Skeletal muscle tissue (tissue), 3 donors: ENCODE measurements at regions not wholly inside any gene's neighbourhood (a gene's known extent, or its start where the extent isn't known, plus 50 kb on each side); places are given as distances from the start of the nearest gene placed in this dataset.
"Not testable (repeated sequence)": the region's sequence is repeated elsewhere in the genome, so short reads cannot be mapped to it uniquely, and the experiment has no call there.

Experiments
- H3K27ac ChIP-seq: one replicate; pipeline ENCODE4 v1.7.0; 2013; ENCODE audit warnings: mild to moderate bottlenecking, low read depth, low read length, inconsistent platforms
- H3K27me3 ChIP-seq, 3 donors: one replicate each; pipeline ENCODE4 v1.7.0; 2013; ENCODE audit warnings: low read length in 3 of 3; ENCODE audit not compliant: control insufficient read depth in 3 of 3, insufficient read depth in 3 of 3
- H3K36me3 ChIP-seq, 3 donors: one replicate each; pipeline ENCODE4 v1.7.0; 2013; ENCODE audit warnings: low read length in 3 of 3; ENCODE audit not compliant: control insufficient read depth in 3 of 3, insufficient read depth in 3 of 3
- H3K4me1 ChIP-seq, 3 donors: one replicate each; pipeline ENCODE4 v1.7.0; 2013; ENCODE audit warnings: low read length in 3 of 3, mild to moderate bottlenecking in 3 of 3; ENCODE audit not compliant: control insufficient read depth in 3 of 3, insufficient read depth in 3 of 3
- H3K4me3 ChIP-seq, 3 donors: one replicate each; pipeline ENCODE4 v1.7.0; 2013; ENCODE audit warnings: low read length in 3 of 3
- H3K9ac ChIP-seq, 3 donors: one replicate each; pipeline ENCODE4 v1.7.0; 2013; ENCODE audit warnings: low read length in 3 of 3, mild to moderate bottlenecking in 3 of 3, moderate library complexity in 2 of 3, low read depth in 1 of 3
- H3K9me3 ChIP-seq, 3 donors: one replicate each; pipeline ENCODE4 v1.7.0; 2013; ENCODE audit warnings: low read length in 3 of 3; ENCODE audit not compliant: control insufficient read depth in 3 of 3
- donor health status: Osteomylitis.

GRCh38 chr2:89246027-89246426 lies 554.6 kb downstream of the RPIA start:
- H3K9ac ChIP-seq, H3K36me3 ChIP-seq, H3K4me3 ChIP-seq, H3K27me3 ChIP-seq, H3K27ac ChIP-seq, H3K4me1 ChIP-seq, H3K9me3 ChIP-seq: not testable (repeated sequence)

GRCh38 chr2:89246620-89247019 lies 555.1 kb downstream of the RPIA start:
- H3K4me1 ChIP-seq, H3K27ac ChIP-seq, H3K27me3 ChIP-seq, H3K9ac ChIP-seq, H3K36me3 ChIP-seq, H3K4me3 ChIP-seq, H3K9me3 ChIP-seq: not testable (repeated sequence)

- not testable (repeated sequence) for H3K4me1 ChIP-seq, H3K36me3 ChIP-seq, H3K9ac ChIP-seq, H3K9me3 ChIP-seq, H3K27ac ChIP-seq, H3K4me3 ChIP-seq, H3K27me3 ChIP-seq
Observed at GRCh38 chr2:89255013-89255412, 563.5 kb downstream of the RPIA start.

GRCh38 chr2:89273443-89273842 lies 582.0 kb downstream of the RPIA start:
- not testable (repeated sequence) for H3K27ac ChIP-seq, H3K9me3 ChIP-seq

GRCh38 chr2:89280536-89280935 lies 589.1 kb downstream of the RPIA start:
- H3K9ac ChIP-seq, H3K4me3 ChIP-seq, H3K36me3 ChIP-seq, H3K27me3 ChIP-seq, H3K9me3 ChIP-seq, H3K27ac ChIP-seq, H3K4me1 ChIP-seq: not testable (repeated sequence)

More at GRCh38 chr2:89273443-89273842, 582.0 kb downstream of the RPIA start:
- not testable (repeated sequence) for H3K36me3 ChIP-seq, H3K9ac ChIP-seq, H3K27me3 ChIP-seq, H3K4me3 ChIP-seq, H3K4me1 ChIP-seq

GRCh38 chr2:89286448-89287080 lies 595.1 kb downstream of the RPIA start:
- not testable (repeated sequence) for H3K4me3 ChIP-seq, H3K9ac ChIP-seq

GRCh38 chr2:89287084-89287483 lies 595.6 kb downstream of the RPIA start:
- H3K4me3 ChIP-seq, H3K9me3 ChIP-seq, H3K4me1 ChIP-seq, H3K27me3 ChIP-seq, H3K9ac ChIP-seq, H3K27ac ChIP-seq, H3K36me3 ChIP-seq: not testable (repeated sequence)

More at GRCh38 chr2:89286448-89287080, 595.1 kb downstream of the RPIA start:
- H3K36me3 ChIP-seq, H3K4me1 ChIP-seq, H3K27ac ChIP-seq, H3K9me3 ChIP-seq, H3K27me3 ChIP-seq: not testable (repeated sequence)

GRCh38 chr2:89291717-89292298 lies 600.3 kb downstream of the RPIA start:
- H3K9me3 ChIP-seq, H3K27me3 ChIP-seq, H3K27ac ChIP-seq, H3K4me1 ChIP-seq, H3K9ac ChIP-seq, H3K4me3 ChIP-seq, H3K36me3 ChIP-seq: not testable (repeated sequence)

GRCh38 chr2:89293399-89293798 lies 601.9 kb downstream of the RPIA start:
- not testable (repeated sequence) for H3K9ac ChIP-seq, H3K4me1 ChIP-seq, H3K4me3 ChIP-seq, H3K27ac ChIP-seq, H3K36me3 ChIP-seq, H3K9me3 ChIP-seq, H3K27me3 ChIP-seq

GRCh38 chr2:89294335-89294734 lies 602.9 kb downstream of the RPIA start:
- H3K4me1 ChIP-seq, H3K9ac ChIP-seq, H3K4me3 ChIP-seq, H3K27ac ChIP-seq, H3K36me3 ChIP-seq, H3K27me3 ChIP-seq, H3K9me3 ChIP-seq: not testable (repeated sequence)
